Activated CD4-positive, alpha-beta T cell treated with anti-CD3 and anti-CD28 coated beads for 36 hours (primary cell): ENCODE measurements at regions not wholly inside any gene's neighbourhood (a gene's known extent, or its start where the extent isn't known, plus 50 kb on each side); places are given as distances from the start of the nearest gene placed in this dataset.
A peak's percentile ranks its signal among the peaks of the same experiment; 100 is the strongest.

Source experiments
- ATAC-seq: fragments of 200-7000 bp; cut with Tn5 transposase; one replicate; pipeline ENCODE4 v1.10.0; 2021; ENCODE audit warnings: mild to moderate bottlenecking, moderate library complexity
- CTCF ChIA-PET: fragments of 350-600 bp; sonication (Branson Sonifier 250); formaldehyde crosslinking; loops from one replicate; lab custom pipeline; 2021; ENCODE audit warnings: antibody characterized with exemption; lab: Charles Lee
- POLR2A ChIA-PET: fragments of 350-600 bp; sonication (Branson Sonifier 250); formaldehyde crosslinking; loops from one replicate; lab custom pipeline; 2021; ENCODE audit warnings: antibody characterized with exemption, inconsistent platforms; lab: Charles Lee
- DNase-seq: peaks from one replicate; pipeline ENCODE4 v3.0.0-alpha.2; 2020
- H3K27ac Mint-ChIP-seq: one replicate; pipeline ENCODE4 v1.8.0; 2021; ENCODE audit warnings: mixed read lengths
- H3K27me3 Mint-ChIP-seq: one replicate; pipeline ENCODE4 v1.8.0; 2021; ENCODE audit warnings: mixed read lengths
- H3K36me3 Mint-ChIP-seq: one replicate; pipeline ENCODE4 v1.8.0; 2021; ENCODE audit warnings: low read depth, mixed read lengths
- H3K4me1 Mint-ChIP-seq: one replicate; pipeline ENCODE4 v1.8.0; 2021; ENCODE audit warnings: mixed read lengths
- H3K4me3 Mint-ChIP-seq: one replicate; pipeline ENCODE4 v1.8.0; 2021; ENCODE audit warnings: mild to moderate bottlenecking, moderate library complexity, mixed read lengths
- H3K9me3 Mint-ChIP-seq: one replicate; pipeline ENCODE4 v1.8.0; 2021; ENCODE audit warnings: low read depth, mixed read lengths
- intact Hi-C, 2 experiments: fragments of 100-400 bp; cut with DNase I in 1 of 2; cut with micrococcal nuclease in 1 of 2; formaldehyde crosslinking; loops; one replicate each; pipeline versions ENCODE4 v1.14.2 to v1.15.1; 2022 to 2024; cut with DNase I, micrococcal nuclease

DNA sequence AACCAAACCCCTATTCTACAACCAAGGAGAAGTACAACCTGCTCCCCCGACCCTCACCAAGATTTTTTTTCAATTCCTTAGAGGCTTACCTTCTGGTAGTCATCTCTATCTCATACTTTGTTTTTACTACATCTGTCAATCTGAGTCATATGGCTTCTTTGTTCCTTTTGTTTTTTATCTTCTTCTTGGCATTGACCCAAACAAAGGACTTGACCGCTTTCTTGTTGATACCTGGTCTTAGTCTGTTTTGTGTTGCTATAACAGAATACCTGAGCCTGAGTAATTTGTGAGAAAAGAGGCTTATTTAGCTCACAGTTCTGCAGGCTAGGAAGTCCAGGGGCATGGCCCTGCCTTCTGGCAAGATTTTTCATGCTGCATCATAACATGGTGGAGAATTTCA lies 352.7 kb downstream of the MLLT3 start:
- no peak for ATAC-seq
- intact Hi-C loops = no loop called here
- DNase-seq = no peak
- ChIA-PET CTCF (interaction anchor here (2.5 kb wide), 1 partner anchor 19 kb away, joined by 7 read pairs; no protein-coding TSS in a partner anchor), POLR2A (no interaction called here)
- Mint-ChIP-seq H3K36me3 (no peaks in the 10 kb centered on the region), H3K4me1 (peaks cover 4% of the 10 kb centered on the region), H3K4me3 (no peak overlapping the region), H3K27ac (no peak overlapping the region), H3K27me3 (peaks cover 2% of the 10 kb centered on the region), H3K9me3 (peaks cover 11% of the 10 kb centered on the region)

GRCh38 chr9:20264896-20265295 lies 357.4 kb downstream of the MLLT3 start:
- no peaks in the 10 kb centered on the region for H3K27me3 Mint-ChIP-seq
- H3K36me3 Mint-ChIP-seq = no peaks in the 10 kb centered on the region
- ATAC-seq (no peak), DNase-seq (no peak)
- no peaks in the 10 kb centered on the region for H3K4me1 Mint-ChIP-seq
- ChIA-PET CTCF (no interaction called here), POLR2A (no interaction called here)
- H3K4me3 Mint-ChIP-seq = no peak overlapping the region
- no peak overlapping the region for H3K27ac Mint-ChIP-seq
- intact Hi-C loops = no loop called here
- H3K9me3 Mint-ChIP-seq = peaks cover 9% of the 10 kb centered on the region

DNA sequence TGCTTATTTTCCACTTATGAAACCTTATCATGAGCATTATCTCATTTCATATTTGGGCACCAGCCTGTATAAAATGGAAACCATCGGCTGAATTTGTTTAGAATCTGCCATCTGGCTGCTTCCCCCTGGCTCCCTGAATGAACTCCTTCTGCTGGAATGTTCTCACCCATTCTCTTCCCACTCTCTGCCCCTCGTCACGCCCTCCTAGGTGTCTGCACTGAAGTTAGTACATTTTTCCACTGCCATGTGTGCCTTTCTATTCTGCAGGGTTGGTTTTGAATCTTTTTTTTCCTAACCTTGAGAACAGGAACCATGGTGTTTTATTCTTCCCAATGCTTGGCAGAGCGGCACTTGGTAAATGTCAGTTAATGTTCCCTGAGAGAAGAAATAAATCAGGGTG lies 359.7 kb downstream of the MLLT3 start:
- POLR2A ChIA-PET = no interaction called here
- Mint-ChIP-seq H3K4me3 (no peak overlapping the region), H3K27me3 (no peaks in the 10 kb centered on the region), H3K4me1 (no peaks in the 10 kb centered on the region), H3K36me3 (no peaks in the 10 kb centered on the region), H3K27ac (no peak overlapping the region), H3K9me3 (peaks cover 9% of the 10 kb centered on the region)
- intact Hi-C loops = no loop called here
- CTCF ChIA-PET = no interaction called here
- DNase-seq (no peak), ATAC-seq (no peak)

DNA sequence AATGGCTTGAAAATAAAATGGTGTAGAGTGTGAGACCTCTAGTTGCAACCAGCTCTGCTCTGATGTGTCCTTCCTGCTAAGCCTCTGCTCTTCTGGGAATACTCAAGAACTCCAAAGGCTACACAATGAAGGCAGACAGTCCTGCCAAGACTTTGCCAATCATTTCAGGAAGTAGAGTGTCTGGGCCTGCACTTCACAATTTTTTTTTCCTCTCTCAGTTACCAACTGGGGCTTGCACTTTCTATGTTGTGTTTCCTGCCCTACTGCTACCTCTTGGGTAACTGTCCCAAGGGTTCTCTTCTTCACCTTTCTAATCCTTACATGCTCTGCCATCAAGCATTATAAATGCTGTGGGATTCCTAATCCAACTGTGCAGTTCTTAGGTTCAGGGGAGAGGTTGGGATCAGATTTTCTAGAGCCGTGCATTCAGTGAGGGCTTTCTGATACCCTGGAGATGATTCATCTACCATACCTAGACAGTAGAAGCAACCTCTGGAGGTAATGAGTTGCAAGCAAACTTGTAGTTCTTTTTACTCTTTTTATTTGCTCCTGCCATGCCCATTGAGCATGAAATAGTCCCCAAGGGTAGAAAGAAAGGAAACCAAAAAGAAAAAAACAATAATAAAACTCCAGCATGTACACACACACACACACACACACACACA lies 365.9 kb downstream of the MLLT3 start:
- no peaks in the 10 kb centered on the region for H3K36me3 Mint-ChIP-seq
- H3K9me3 Mint-ChIP-seq = no peaks in the 10 kb centered on the region
- ChIA-PET POLR2A (no interaction called here), CTCF (no interaction called here)
- no peak overlapping the region for H3K4me3 Mint-ChIP-seq
- DNase-seq = no peak
- no peaks in the 10 kb centered on the region for H3K27me3 Mint-ChIP-seq
- peak; percentile 40 for ATAC-seq
- intact Hi-C loops = no loop called here
- peaks cover 31% of the 10 kb centered on the region for H3K4me1 Mint-ChIP-seq
- H3K27ac Mint-ChIP-seq = no peak overlapping the region

- intact Hi-C loops = no loop called here
- Mint-ChIP-seq H3K9me3 (no peaks in the 10 kb centered on the region), H3K36me3 (no peaks in the 10 kb centered on the region), H3K4me3 (no peak overlapping the region), H3K27ac (no peak overlapping the region), H3K27me3 (no peaks in the 10 kb centered on the region), H3K4me1 (peaks cover 31% of the 10 kb centered on the region)
- peak; percentile 87 for ATAC-seq
- no peak for DNase-seq
- ChIA-PET POLR2A (interaction anchor here (0.6 to 1.0 kb wide), 2 partner anchors 46 to 429 kb away, joined by 3 read pairs; partner anchors contain the start of gene FOCAD), CTCF (interaction anchor here (0.6 kb wide), 1 partner anchor 170 kb away, joined by 3 read pairs; no protein-coding TSS in a partner anchor)
Measured at GRCh38 chr9:20255052-20255451, 367.2 kb downstream of the MLLT3 start.

DNA sequence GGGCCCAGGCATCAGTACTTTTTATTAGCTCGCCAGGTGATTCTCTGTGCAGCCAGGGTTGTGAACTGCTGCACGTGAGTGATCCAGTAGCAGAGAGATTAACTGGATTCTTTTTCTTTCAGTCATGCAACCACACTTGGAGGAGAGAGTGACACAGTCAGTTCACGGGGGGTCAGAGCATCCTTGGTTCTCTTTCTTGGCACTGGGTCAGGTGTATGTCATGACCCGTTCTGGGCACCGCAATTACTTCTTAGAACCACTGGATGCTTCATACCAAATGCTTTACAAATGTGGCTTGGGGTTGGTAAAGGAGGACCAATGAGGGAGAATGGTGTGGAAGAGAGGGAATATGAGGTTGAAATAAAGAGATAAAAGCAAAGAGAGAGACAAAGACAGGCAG lies 368.7 kb downstream of the MLLT3 start:
- DNase-seq = no peak
- no peak for ATAC-seq
- H3K9me3 Mint-ChIP-seq = peaks cover under 1% of the 10 kb centered on the region
- H3K4me1 Mint-ChIP-seq = peaks cover 31% of the 10 kb centered on the region
- intact Hi-C loops = no loop called here
- H3K4me3 Mint-ChIP-seq = no peak overlapping the region
- no peaks in the 10 kb centered on the region for H3K36me3 Mint-ChIP-seq
- no peaks in the 10 kb centered on the region for H3K27me3 Mint-ChIP-seq
- ChIA-PET POLR2A (no interaction called here), CTCF (no interaction called here)
- no peak overlapping the region for H3K27ac Mint-ChIP-seq

DNA sequence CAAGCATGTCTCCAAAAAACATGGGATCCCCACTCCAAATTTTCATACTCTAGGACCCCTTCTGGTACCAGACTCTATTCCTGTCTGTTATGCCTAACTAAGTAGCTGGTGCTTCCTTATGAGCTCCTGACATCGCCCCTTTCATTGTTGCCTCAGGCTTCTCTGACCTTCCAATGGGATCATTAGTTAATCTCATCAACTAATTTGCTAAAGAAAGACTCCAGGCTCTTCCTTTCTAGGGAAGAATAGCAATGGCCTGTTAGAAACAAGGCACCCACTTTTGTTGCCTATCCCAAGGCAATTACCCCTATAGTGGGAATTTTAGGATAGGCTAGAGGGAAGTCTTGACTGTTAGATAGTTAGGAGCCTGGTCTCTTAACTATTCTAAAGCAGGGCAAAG lies 369.5 kb downstream of the MLLT3 start:
- H3K9me3 Mint-ChIP-seq = peaks cover 3% of the 10 kb centered on the region
- H3K4me1 Mint-ChIP-seq = peaks cover 31% of the 10 kb centered on the region
- no peak overlapping the region for H3K27ac Mint-ChIP-seq
- H3K27me3 Mint-ChIP-seq = no peaks in the 10 kb centered on the region
- ChIA-PET POLR2A (no interaction called here), CTCF (no interaction called here)
- no peak overlapping the region for H3K4me3 Mint-ChIP-seq
- DNase-seq = no peak
- no peak for ATAC-seq
- intact Hi-C loops = no loop called here
- no peaks in the 10 kb centered on the region for H3K36me3 Mint-ChIP-seq

GRCh38 chr9:20250791-20251190 lies 371.5 kb downstream of the MLLT3 start:
- CTCF ChIA-PET = interaction anchor here (1.9 kb wide), 1 partner anchor 18 kb away, joined by 7 read pairs; no protein-coding TSS in a partner anchor

GRCh38 chr9:20244271-20244670 lies 378.0 kb downstream of the MLLT3 start:
- ChIA-PET POLR2A (no interaction called here), CTCF (no interaction called here)
- ATAC-seq (no peak), DNase-seq (no peak)
- H3K4me3 Mint-ChIP-seq = no peak overlapping the region
- H3K27ac Mint-ChIP-seq = no peak overlapping the region
- H3K4me1 Mint-ChIP-seq = peaks cover 44% of the 10 kb centered on the region
- H3K36me3 Mint-ChIP-seq = no peaks in the 10 kb centered on the region
- intact Hi-C loops = loop anchor here in 1 of 2 experiments (5.0 to 10.0 kb wide), 4 partner anchors 49 to 378 kb away; partner anchors contain the start of gene MLLT3
- peaks cover 19% of the 10 kb centered on the region for H3K27me3 Mint-ChIP-seq
- H3K9me3 Mint-ChIP-seq = peaks cover 3% of the 10 kb centered on the region

More at GRCh38 chr9:20250791-20251190, 371.5 kb downstream of the MLLT3 start:
- no peaks in the 10 kb centered on the region for H3K36me3 Mint-ChIP-seq
- H3K9me3 Mint-ChIP-seq = peaks cover 3% of the 10 kb centered on the region
- POLR2A ChIA-PET = interaction anchor here (0.5 to 0.7 kb wide), 2 partner anchors 9 to 211 kb away, joined by 4 read pairs; no protein-coding TSS in a partner anchor
- H3K27me3 Mint-ChIP-seq = no peaks in the 10 kb centered on the region
- intact Hi-C loops = no loop called here
- H3K4me3 Mint-ChIP-seq = no peak overlapping the region
- H3K27ac Mint-ChIP-seq = no peak overlapping the region
- ATAC-seq (no peak), DNase-seq (no peak)
- H3K4me1 Mint-ChIP-seq = peaks cover 16% of the 10 kb centered on the region

DNA sequence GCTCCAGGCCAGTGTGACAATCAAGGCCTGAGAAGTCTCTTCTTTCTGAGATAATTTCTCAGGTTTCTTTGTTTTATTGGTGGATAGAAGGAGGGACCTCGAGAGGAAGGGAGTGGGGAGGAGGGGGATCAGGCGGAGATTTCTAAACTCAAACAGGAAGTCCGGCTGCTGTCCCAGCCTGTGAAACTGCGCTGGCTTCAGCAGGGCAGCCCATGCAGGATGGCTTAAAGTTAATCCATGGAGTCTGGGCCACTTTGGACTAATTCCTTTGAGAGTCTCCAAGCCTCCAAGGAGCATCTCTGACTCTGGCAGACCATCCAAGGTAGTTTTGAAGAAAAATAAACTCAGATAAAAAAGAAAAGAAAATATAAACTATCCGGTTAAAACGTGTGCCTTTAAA lies 378.5 kb downstream of the MLLT3 start:
- H3K4me1 Mint-ChIP-seq = peaks cover 44% of the 10 kb centered on the region
- no peak overlapping the region for H3K27ac Mint-ChIP-seq
- no peak overlapping the region for H3K4me3 Mint-ChIP-seq
- ATAC-seq = no peak
- ChIA-PET POLR2A (no interaction called here), CTCF (no interaction called here)
- H3K9me3 Mint-ChIP-seq = peaks cover 3% of the 10 kb centered on the region
- no peaks in the 10 kb centered on the region for H3K36me3 Mint-ChIP-seq
- peaks cover 19% of the 10 kb centered on the region for H3K27me3 Mint-ChIP-seq
- intact Hi-C loops = loop anchor here (2.0 to 10.0 kb wide), 5 partner anchors 49 to 378 kb away; partner anchors contain the start of gene MLLT3 (in 1 of the 2)
- DNase-seq = no peak

GRCh38 chr9:20242510-20243189 lies 379.6 kb downstream of the MLLT3 start:
- Mint-ChIP-seq H3K4me3 (peak overlapping the region; percentile 4), H3K27ac (no peak overlapping the region), H3K4me1 (peaks cover 44% of the 10 kb centered on the region), H3K27me3 (peaks cover 19% of the 10 kb centered on the region), H3K36me3 (no peaks in the 10 kb centered on the region), H3K9me3 (no peaks in the 10 kb centered on the region)
- ChIA-PET POLR2A (interaction anchor here (1.2 kb wide), 1 partner anchor 27 kb away, joined by 3 read pairs; no protein-coding TSS in a partner anchor), CTCF (interaction anchor here (0.6 to 1.4 kb wide), 6 partner anchors 27 to 870 kb away, joined by 3 to 4 read pairs (median 3); no protein-coding TSS in a partner anchor)
- ATAC-seq = peak; percentile 82
- peak; percentile 30 for DNase-seq
- intact Hi-C loops = loop anchor here (2.0 to 10.0 kb wide), 5 partner anchors 48 to 380 kb away; partner anchors contain the start of gene MLLT3 (in 1 of the 2)
